Neural crest cell (in vitro differentiated cells): ENCODE measurements at regions not wholly inside any gene's neighbourhood (a gene's known extent, or its start where the extent isn't known, plus 50 kb on each side); places are given as distances from the start of the nearest gene placed in this dataset.

Source experiments
- DNase-seq: peaks from one replicate; pipeline ENCODE4 v3.0.0; 2021; ENCODE audit warnings: low read depth, mixed read lengths, low spot score
- H3K27ac Mint-ChIP-seq: one replicate; pipeline ENCODE4 v1.8.0; 2021; ENCODE audit warnings: mild to moderate bottlenecking, mixed read lengths; ENCODE audit not compliant: unreplicated experiment
- H3K27me3 Mint-ChIP-seq: 2 replicates; pipeline ENCODE4 v1.8.0; 2021; ENCODE audit warnings: low read depth, mild to moderate bottlenecking, mixed read lengths
- H3K36me3 Mint-ChIP-seq: 2 replicates; pipeline ENCODE4 v1.8.0; 2021; ENCODE audit warnings: low read depth, mild to moderate bottlenecking, mixed read lengths
- H3K4me1 Mint-ChIP-seq: 2 replicates; pipeline ENCODE4 v1.8.0; 2021; ENCODE audit warnings: mixed read lengths
- H3K4me3 Mint-ChIP-seq: one replicate; pipeline ENCODE4 v1.8.0; 2021; ENCODE audit warnings: mild to moderate bottlenecking, mixed read lengths
- H3K9me3 Mint-ChIP-seq: 2 replicates; pipeline ENCODE4 v1.8.0; 2021; ENCODE audit warnings: mixed read lengths
- CTCF ChIP-seq: fragments of 200-600 bp; sonication (generic); conservative IDR thresholded peaks from 2 replicates; pipeline ENCODE4 v1.5.0; 2021; ENCODE audit warnings: antibody characterized with exemption, mild to moderate bottlenecking

- Mint-ChIP-seq H3K27ac (no peak overlapping the region), H3K4me1 (no peaks in the 10 kb centered on the region), H3K9me3 (no peaks in the 10 kb centered on the region), H3K36me3 (no peaks in the 10 kb centered on the region), H3K4me3 (no peak overlapping the region), H3K27me3 (peaks cover 2% of the 10 kb centered on the region)
- DNase-seq = no peak
- no peak for TF ChIP-seq CTCF
Observed at GRCh38 chr7:33850768-33851167, 54.6 kb upstream of the BMPER start.

DNA sequence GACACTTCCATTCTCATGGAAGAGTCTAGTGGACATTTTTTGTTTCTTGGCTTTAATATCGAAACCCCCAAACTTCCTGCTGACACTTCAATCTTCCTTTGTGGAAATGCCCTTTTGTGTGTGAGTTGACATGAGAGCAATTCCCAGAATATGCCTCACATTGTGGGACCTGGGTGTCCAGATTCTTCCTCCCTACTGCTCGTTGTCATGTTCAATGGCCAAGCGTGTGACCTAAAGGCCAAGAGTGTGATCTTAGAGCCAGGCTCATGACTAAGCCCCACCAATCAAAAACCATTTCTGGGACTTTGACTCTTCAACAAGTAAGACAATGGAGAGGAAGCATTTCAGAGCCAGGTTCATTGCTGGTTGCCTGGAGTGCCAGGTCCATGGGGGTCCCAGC is 52.5 kb upstream of the BMPER start:
- TF ChIP-seq CTCF = no peak
- H3K4me1 Mint-ChIP-seq = no peaks in the 10 kb centered on the region
- no peaks in the 10 kb centered on the region for H3K9me3 Mint-ChIP-seq
- H3K27ac Mint-ChIP-seq = no peak overlapping the region
- H3K27me3 Mint-ChIP-seq = peaks cover 2% of the 10 kb centered on the region
- no peaks in the 10 kb centered on the region for H3K36me3 Mint-ChIP-seq
- no peak overlapping the region for H3K4me3 Mint-ChIP-seq
- no peak for DNase-seq

GRCh38 chr7:33853361-33854062 is 51.8 kb upstream of the BMPER start:
- Mint-ChIP-seq H3K27me3 (peaks cover 2% of the 10 kb centered on the region), H3K9me3 (no peaks in the 10 kb centered on the region), H3K27ac (no peak overlapping the region), H3K36me3 (no peaks in the 10 kb centered on the region), H3K4me1 (no peaks in the 10 kb centered on the region), H3K4me3 (no peak overlapping the region)
- DNase-seq = no peak
- TF ChIP-seq CTCF = no peak

- Mint-ChIP-seq H3K4me1 (no peaks in the 10 kb centered on the region), H3K4me3 (no peak overlapping the region), H3K27ac (no peak overlapping the region), H3K27me3 (peaks cover 2% of the 10 kb centered on the region), H3K36me3 (no peaks in the 10 kb centered on the region), H3K9me3 (peaks cover 3% of the 10 kb centered on the region)
- DNase-seq = no peak
- no peak for TF ChIP-seq CTCF
Observed at GRCh38 chr7:33854178-33854577, 51.2 kb upstream of the BMPER start.

- H3K4me1 Mint-ChIP-seq = no peaks in the 10 kb centered on the region
- H3K36me3 Mint-ChIP-seq = no peaks in the 10 kb centered on the region
- TF ChIP-seq CTCF = no peak
- DNase-seq = no peak
- H3K27ac Mint-ChIP-seq = no peak overlapping the region
- H3K9me3 Mint-ChIP-seq = peaks cover 6% of the 10 kb centered on the region
- H3K4me3 Mint-ChIP-seq = no peak overlapping the region
- no peaks in the 10 kb centered on the region for H3K27me3 Mint-ChIP-seq
Observed at GRCh38 chr7:33854801-33855350, 50.5 kb upstream of the BMPER start.
